ENCODE measurements at regions not wholly inside any gene's neighbourhood (a gene's known extent, or its start where the extent isn't known, plus 50 kb on each side); places are given as distances from the start of the nearest gene placed in this dataset.

DNA sequence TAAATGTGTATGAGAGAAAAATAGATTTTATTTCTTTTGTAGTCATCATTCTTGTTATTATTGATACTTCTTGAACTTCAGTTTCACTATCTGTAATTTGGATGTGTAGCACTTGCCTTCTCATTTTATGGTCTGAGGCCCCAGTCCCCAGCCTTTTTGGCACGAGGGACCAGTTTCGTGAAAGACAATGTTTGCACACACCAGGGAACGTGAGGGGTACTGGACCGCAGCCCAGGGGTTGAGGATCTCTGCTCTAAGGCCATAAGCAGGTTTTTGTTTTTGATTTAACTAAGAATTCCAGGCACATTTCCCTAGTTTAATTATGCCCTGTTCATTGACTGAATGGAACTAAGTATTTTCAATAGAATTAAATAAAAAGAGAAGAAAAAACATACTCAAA is 261.5 kb downstream of the BMP2 start:
- Histone ChIP-seq H3K9me3 (ENCODE audit: insufficient read depth, low read length, severe bottlenecking) (no peaks in the 10 kb centered on the region), H2AFZ (ENCODE audit: low read depth, low read length) (no peak overlapping the region)
- TF ChIP-seq EZH2 (IDR thresholded peaks at IDR 0.05; ENCODE audit: borderline replicate concordance, low read depth, low read length, severe bottlenecking) = no peak
- TF ChIP-seq, protein P1, sequence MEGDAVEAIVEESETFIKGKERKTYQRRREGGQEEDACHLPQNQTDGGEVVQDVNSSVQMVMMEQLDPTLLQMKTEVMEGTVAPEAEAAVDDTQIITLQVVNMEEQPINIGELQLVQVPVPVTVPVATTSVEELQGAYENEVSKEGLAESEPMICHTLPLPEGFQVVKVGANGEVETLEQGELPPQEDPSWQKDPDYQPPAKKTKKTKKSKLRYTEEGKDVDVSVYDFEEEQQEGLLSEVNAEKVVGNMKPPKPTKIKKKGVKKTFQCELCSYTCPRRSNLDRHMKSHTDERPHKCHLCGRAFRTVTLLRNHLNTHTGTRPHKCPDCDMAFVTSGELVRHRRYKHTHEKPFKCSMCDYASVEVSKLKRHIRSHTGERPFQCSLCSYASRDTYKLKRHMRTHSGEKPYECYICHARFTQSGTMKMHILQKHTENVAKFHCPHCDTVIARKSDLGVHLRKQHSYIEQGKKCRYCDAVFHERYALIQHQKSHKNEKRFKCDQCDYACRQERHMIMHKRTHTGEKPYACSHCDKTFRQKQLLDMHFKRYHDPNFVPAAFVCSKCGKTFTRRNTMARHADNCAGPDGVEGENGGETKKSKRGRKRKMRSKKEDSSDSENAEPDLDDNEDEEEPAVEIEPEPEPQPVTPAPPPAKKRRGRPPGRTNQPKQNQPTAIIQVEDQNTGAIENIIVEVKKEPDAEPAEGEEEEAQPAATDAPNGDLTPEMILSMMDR (IDR thresholded peaks at IDR 0.05; ENCODE audit: borderline replicate concordance, extremely low read depth, low read length, poor library complexity, severe bottlenecking) = no peak

DNA sequence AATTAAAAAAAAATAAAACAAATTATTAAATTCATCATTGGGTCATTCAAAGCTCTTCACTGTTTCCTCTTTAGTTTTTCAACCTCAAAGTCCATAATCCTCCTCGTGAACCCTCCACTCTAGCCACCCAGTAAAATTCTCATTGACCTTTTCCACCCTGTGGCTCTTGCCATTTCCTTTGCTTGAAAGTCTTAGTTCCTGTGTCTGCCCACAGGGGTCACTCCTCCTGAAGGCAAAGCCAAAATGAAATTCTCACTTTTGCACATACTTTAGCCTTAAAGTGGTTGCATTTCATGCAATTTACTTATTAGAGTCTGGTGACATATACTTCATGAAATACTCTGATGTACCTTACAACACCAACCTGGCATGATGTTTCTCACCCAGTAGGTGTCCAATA is 263.7 kb downstream of the BMP2 start:
- no peak for TF ChIP-seq EZH2 (IDR thresholded peaks at IDR 0.05; ENCODE audit: borderline replicate concordance, low read depth, low read length, severe bottlenecking)
- TF ChIP-seq, protein P1 (IDR thresholded peaks at IDR 0.05; ENCODE audit: borderline replicate concordance, extremely low read depth, low read length, poor library complexity, severe bottlenecking) = peak; percentile 33
- ATAC-seq (ENCODE audit: insufficient read depth, low read depth) (no peak), DNase-seq (no peak)
- Histone ChIP-seq H3K9ac (ENCODE audit: low read depth, low read length) (no peak overlapping the region), H3K36me3 (ENCODE audit: insufficient read depth, low read length) (no peaks in the 10 kb centered on the region), H2AFZ (ENCODE audit: low read depth, low read length) (no peak overlapping the region), H4K20me1 (ENCODE audit: insufficient read depth, low read length) (no peaks in the 10 kb centered on the region), H3K27ac (ENCODE audit: low read length) (no peak overlapping the region), H3K4me2 (ENCODE audit: insufficient read depth, low read length) (no peak overlapping the region), H3K27me3 (ENCODE audit: insufficient read depth, low read length, poor library complexity) (no peaks in the 10 kb centered on the region), H3K79me2 (ENCODE audit: insufficient read depth, low read length) (no peaks in the 10 kb centered on the region), H3K4me3 (ENCODE audit: low read depth in 1 of 2, low read length in 2 of 2) (no peak overlapping the region), H3K9me3 (ENCODE audit: insufficient read depth, low read length, severe bottlenecking) (no peaks in the 10 kb centered on the region), H3K4me1 (ENCODE audit: insufficient read depth, low read length) (no peaks in the 10 kb centered on the region)

More for the DNA sequence above, 261.5 kb downstream of the BMP2 start:
- no peaks in the 10 kb centered on the region for H3K79me2 ChIP-seq (ENCODE audit: insufficient read depth, low read length)
- no peaks in the 10 kb centered on the region for H3K36me3 ChIP-seq (ENCODE audit: insufficient read depth, low read length)
- H4K20me1 ChIP-seq (ENCODE audit: insufficient read depth, low read length) = no peaks in the 10 kb centered on the region
- ATAC-seq (ENCODE audit: insufficient read depth, low read depth) (no peak), DNase-seq (no peak)
- H3K4me1 ChIP-seq (ENCODE audit: insufficient read depth, low read length) = no peaks in the 10 kb centered on the region
- no peak overlapping the region for H3K27ac ChIP-seq (ENCODE audit: low read length)
- no peak overlapping the region for H3K4me3 ChIP-seq (ENCODE audit: low read depth in 1 of 2, low read length in 2 of 2)
- H3K4me2 ChIP-seq (ENCODE audit: insufficient read depth, low read length) = no peak overlapping the region
- no peak overlapping the region for H3K9ac ChIP-seq (ENCODE audit: low read depth, low read length)
- H3K27me3 ChIP-seq (ENCODE audit: insufficient read depth, low read length, poor library complexity) = no peaks in the 10 kb centered on the region

DNA sequence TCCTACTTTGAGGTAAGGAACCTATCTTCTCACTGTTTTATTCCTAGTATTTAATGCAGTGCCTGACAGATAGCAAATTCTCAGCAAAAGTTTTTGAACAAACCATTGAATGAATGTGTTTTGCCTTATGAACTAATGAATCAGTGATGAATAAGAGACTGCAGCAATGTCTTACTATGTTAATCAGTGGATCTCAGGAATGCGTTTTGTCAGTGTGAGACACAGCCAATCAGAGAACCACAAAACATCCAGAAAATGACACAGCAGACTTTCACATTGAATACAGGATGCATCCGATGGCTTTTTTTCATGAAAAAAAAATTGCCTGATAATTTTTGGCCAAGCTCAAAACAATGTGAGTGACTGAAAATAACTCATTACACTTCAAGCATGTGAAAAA is 270.5 kb downstream of the BMP2 start:
- no peaks in the 10 kb centered on the region for H3K4me1 ChIP-seq (ENCODE audit: insufficient read depth, low read length)
- H3K9me3 ChIP-seq (ENCODE audit: insufficient read depth, low read length, severe bottlenecking) = no peaks in the 10 kb centered on the region
- no peaks in the 10 kb centered on the region for H3K79me2 ChIP-seq (ENCODE audit: insufficient read depth, low read length)
- H2AFZ ChIP-seq (ENCODE audit: low read depth, low read length) = no peak overlapping the region
- DNase-seq = no peak
- TF ChIP-seq EZH2 (IDR thresholded peaks at IDR 0.05; ENCODE audit: borderline replicate concordance, low read depth, low read length, severe bottlenecking) = no peak
- TF ChIP-seq, protein P1 (IDR thresholded peaks at IDR 0.05; ENCODE audit: borderline replicate concordance, extremely low read depth, low read length, poor library complexity, severe bottlenecking) = no peak
- H3K27ac ChIP-seq (ENCODE audit: low read length) = no peak overlapping the region
- H3K4me2 ChIP-seq (ENCODE audit: insufficient read depth, low read length) = no peak overlapping the region
- no peak overlapping the region for H3K9ac ChIP-seq (ENCODE audit: low read depth, low read length)
- ATAC-seq (ENCODE audit: insufficient read depth, low read depth) = no peak
- no peaks in the 10 kb centered on the region for H3K27me3 ChIP-seq (ENCODE audit: insufficient read depth, low read length, poor library complexity)
- H3K36me3 ChIP-seq (ENCODE audit: insufficient read depth, low read length) = no peaks in the 10 kb centered on the region
- no peak overlapping the region for H3K4me3 ChIP-seq (ENCODE audit: low read depth in 1 of 2, low read length in 2 of 2)
- no peaks in the 10 kb centered on the region for H4K20me1 ChIP-seq (ENCODE audit: insufficient read depth, low read length)

DNA sequence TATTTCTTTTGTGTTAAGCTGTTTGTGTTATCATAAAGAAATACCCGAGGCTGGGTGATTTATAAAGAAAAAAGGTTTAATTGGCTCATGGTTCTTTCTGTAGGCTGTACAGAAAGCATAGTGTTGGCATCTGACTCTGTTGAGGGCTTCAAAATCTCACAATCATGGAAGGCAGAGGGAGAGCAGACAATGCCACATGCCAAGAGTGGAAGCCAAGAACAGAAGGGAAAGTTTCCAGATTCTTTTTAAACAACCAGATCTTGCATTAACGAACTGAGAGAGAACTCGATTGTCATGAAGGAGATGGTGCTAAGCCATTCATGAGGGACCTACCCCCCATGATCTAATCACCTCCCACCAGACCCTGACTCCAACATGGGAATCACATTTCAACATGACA is 290.1 kb downstream of the BMP2 start:
- no peaks in the 10 kb centered on the region for H3K36me3 ChIP-seq (ENCODE audit: insufficient read depth, low read length)
- H3K9ac ChIP-seq (ENCODE audit: low read depth, low read length) = no peak overlapping the region
- H3K27me3 ChIP-seq (ENCODE audit: insufficient read depth, low read length, poor library complexity) = no peaks in the 10 kb centered on the region
- H3K79me2 ChIP-seq (ENCODE audit: insufficient read depth, low read length) = no peaks in the 10 kb centered on the region
- H3K27ac ChIP-seq (ENCODE audit: low read length) = no peak overlapping the region
- H3K4me2 ChIP-seq (ENCODE audit: insufficient read depth, low read length) = no peak overlapping the region
- no peak overlapping the region for H2AFZ ChIP-seq (ENCODE audit: low read depth, low read length)
- DNase-seq (no peak), ATAC-seq (ENCODE audit: insufficient read depth, low read depth) (no peak)
- no peak for TF ChIP-seq EZH2 (IDR thresholded peaks at IDR 0.05; ENCODE audit: borderline replicate concordance, low read depth, low read length, severe bottlenecking)
- no peak overlapping the region for H3K4me3 ChIP-seq (ENCODE audit: low read depth in 1 of 2, low read length in 2 of 2)
- no peaks in the 10 kb centered on the region for H3K9me3 ChIP-seq (ENCODE audit: insufficient read depth, low read length, severe bottlenecking)
- H3K4me1 ChIP-seq (ENCODE audit: insufficient read depth, low read length) = no peaks in the 10 kb centered on the region
- H4K20me1 ChIP-seq (ENCODE audit: insufficient read depth, low read length) = no peaks in the 10 kb centered on the region

Measured in DND-41 (cell line).